Activated CD8-positive, alpha-beta memory T cell treated with anti-CD3 and anti-CD28 coated beads, Interleukin-2, amount 50 U/mL, for 1 hour (primary cell): ENCODE measurements at regions not wholly inside any gene's neighbourhood (a gene's known extent, or its start where the extent isn't known, plus 50 kb on each side); places are given as distances from the start of the nearest gene placed in this dataset.

Experiments
- DNase-seq: peaks from one replicate; pipeline ENCODE4 v3.0.0-alpha.2; 2020; ENCODE audit errors: extremely low read depth

DNA sequence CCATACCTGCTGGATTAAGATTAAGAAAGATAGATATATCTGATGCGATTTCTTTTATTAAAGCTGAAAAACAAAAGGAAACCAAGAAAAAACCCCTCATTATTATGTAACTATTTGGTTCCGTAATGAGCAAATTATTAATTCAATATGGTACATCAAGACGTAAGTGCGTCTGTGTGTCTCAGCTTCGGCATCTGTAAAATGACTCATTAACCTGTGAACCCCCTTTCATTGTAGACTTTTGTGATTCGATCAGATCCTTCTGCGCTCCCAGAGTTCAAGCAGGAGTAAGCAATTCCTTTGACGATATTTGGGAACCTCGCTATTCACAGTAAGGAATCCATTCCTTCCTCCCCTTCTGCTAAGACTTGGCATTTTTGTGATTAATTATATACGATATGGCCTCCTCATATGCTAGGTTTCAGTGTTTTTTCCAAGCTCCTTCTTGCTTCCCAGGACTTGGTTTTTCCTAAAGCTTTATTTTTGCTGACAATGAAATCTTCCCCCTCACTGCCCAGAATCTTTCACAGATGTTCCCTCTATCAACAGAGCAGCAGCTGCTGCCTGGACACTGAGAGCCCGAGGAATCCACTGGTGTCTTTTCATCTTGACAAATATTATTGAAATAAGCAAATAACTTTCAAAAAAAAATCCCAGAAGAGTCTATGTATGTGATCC, 171.7 kb upstream of the CELF2 start:
- DNase-seq, result no peak

DNA sequence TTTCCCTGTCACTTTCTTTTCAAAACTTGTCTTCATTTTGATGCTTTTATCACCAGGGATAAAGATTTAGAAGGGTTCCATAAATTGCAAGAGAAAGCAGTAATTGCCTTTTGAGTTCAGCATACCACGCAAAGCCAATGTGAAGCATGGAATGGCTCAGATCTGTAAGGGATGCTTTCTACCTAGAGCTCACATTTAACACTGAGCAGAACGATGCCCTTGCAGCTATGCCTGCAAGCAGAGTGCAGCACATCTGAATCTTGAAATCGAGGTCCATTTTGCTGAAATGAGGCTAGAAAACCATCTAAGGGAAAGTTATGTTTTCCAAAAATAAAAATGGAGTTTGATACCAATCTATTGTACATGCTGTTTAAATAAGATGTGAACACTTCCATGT, 171.2 kb upstream of the CELF2 start:
- DNase-seq, result no peak

DNA sequence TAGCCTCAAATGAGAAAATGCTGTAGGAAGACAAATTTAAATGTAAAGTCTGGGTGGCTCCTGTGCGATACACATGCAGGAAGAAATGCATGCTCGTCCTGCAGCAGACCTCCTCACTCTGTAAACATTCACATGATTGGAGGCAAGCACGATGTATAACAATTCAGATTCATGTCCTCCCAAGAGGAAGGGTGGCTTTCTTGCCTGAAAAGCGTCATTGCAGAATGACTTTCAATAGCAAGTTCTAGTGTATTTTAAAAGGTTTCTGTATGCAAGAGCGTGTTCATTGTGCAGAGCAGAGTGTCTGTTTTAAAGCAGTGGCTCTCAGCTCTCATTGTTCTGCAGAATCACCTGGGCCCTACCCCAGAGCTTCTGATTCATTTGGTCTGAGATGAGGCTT, 170.3 kb upstream of the CELF2 start:
- DNase-seq, result no peak

DNA sequence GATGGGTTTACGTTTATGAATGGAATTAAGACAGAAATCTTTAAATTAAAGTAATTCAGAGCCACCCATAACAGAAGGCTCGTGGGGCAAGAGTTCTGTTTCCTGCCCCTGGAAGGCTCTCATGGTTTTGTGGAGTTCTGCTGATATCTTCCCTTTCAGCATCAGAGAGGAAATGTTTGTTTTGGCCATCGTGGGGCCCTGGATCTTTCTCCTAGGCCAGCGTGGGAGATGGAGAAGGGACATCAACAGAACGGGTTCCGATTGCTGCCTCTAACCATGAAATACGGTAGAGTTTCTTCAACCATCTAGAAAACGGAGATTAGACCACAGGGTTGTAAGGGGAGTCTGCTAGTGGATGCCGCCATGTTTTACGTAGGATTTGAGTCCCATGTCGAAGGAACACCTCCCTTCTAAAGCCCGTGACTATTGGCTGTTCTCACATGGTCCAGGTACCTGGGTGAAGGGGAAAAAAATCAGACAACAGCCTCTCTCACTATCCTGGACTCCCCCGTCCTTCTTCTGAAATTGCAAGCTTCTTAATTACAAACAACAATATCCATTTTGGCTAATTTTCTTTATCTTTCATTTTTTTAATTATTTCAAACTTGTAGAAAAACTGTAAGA, 169.1 kb upstream of the CELF2 start:
- no peak for DNase-seq

DNA sequence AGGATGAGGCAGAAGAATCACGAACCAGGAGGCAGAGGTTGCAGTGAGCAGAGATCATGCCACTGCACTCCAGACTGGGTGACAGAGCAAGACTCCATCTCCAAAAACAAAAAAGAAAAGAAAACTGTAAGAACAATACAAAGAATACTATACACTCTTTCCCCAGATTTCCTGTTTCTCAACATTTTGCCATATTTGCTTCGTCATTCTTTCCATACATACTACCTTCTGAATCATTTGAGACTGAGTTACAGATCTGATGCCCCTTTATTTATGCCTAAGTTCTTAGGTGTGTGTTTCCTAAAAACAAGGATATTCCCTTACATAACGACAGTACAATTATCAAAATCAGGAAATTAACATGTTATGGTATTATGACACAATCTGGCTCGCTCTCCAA, 168.4 kb upstream of the CELF2 start:
- DNase-seq, result no peak

DNA sequence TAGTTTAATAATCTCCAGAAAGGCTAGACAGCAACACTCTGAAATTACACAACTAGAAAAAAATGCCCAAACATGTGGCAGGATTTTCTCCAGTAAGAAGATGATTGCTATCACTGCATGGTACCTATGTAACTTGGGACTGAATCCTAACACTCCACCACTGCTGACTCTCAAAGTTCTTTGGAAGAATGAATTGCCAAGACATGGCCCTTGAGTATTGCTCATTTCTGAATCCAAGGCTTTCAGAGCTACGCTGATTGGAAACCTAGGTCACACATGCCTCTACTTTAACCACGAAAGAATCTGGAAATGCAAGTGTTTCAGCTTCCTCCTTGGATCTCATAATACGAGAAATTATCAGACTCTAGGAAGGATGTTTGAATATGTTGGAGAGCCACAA, 167.5 kb upstream of the CELF2 start:
- no peak for DNase-seq

DNA sequence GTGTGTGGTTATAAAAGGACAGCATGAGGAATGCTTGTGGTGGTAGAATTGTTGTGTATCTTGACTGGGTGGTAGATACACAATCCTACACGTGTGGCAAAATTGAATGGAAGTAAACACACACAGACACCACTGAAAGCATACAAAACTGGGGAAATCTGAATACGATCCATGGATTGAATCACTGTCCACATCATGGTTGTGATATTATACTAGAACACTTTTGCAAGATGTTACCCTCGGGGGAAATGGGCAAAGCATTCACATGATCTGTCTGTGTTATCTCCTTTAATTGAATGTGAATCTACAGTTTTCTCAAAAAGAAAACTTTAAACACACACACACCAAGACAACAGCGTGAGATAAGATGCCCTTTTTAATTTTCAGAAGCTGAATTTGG, 165.2 kb upstream of the CELF2 start:
- DNase-seq, result no peak

DNA sequence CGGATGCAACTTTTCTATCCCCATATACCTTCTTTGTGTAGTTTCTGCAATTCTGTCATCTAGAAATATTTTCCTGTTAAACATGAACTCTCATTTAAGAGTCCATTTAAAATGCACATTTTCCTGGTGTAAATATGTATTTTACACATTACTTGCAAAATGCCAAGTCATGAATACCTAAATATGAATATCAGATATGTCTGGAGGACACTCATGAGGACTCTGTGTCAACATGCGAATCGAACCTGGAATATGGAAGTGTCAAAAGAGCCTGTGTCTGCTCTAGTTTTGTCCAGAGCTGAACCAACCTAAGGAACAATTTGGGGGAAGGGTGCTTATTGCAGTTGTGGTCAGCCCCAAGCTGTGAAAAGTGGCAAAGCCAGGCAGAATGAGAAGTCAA, 163.7 kb upstream of the CELF2 start:
- no peak for DNase-seq

DNA sequence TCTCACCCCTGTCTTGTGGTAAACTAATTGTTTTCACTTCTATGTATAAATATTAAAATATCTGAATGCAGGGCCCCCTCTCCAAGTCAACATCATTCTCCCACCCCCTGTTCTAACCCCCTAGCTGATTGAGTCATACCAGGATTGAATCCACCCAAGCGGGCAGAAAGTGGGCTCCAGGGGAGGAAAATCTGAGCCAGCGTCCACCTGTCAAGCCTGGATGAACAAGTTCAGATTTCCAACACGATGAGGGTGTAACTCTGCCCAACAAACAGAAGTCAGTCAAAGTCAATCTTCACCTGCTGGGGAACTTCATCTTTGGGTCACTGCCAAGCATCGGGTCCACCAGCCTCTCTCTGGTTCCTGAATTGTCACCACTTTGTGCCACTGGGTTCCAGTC, 162.9 kb upstream of the CELF2 start:
- no peak for DNase-seq

DNA sequence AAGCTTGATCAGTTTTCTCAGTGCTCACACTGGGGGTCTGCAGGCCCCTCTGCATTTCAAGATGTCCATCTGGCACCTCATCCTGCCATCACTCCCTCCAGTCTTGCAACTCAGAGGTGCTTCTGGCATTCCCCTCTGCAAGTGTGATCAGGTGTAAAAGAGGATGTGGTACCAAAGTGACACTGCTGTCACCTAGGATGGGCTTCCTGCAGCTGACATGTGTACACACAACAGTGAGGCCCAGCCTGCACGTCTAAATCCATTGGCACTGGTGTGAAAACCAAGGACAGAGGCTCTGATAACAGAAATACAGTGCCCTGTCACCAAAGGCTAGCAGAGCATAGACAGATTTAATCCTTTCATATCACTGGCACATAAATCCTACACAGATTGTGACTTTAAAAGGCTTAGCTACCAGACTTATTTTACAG, 162.5 kb upstream of the CELF2 start:
- no peak for DNase-seq

DNA sequence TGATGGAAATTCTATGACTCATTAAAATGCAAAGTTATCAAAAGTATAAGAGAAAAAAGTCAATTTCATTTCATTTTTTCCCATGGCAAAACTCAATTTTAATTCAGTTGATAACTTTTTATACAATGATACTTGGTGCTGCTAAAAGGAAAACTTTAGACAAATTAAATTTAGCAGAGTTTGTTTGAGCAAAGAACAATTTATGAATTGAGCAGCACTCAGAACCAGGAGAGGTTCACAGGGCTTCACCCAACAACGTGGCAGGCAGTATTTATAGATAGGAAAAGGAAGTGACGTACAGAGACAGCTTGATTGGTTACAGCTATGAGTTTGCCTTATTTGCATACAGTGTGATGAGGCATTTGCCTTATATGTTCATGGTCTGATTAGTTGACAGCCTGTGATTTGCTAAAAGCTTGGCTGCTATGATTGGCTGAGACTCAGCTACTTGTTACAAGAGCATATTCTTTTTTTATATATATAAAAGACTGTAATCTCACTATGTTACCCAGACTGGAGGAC, 157.2 kb upstream of the CELF2 start:
- no peak for DNase-seq

DNA sequence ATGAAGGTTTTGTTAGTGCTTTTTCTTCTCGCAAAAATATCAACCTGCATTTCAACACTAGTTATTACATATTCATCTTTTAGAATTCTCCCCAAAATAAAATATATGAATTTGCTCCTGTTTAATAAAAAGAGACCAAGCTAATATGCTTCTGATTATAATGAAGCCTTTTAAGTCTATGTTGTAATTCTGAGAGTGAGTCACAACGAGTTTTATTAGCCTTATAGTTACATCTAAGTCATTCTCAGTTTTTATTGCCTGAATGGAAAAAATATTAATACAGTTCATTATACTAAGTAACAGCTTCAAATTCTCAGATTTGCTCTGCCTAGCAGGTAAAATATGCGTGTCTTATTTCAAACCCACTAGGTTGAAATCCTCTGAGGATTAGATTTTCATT, 152.4 kb upstream of the CELF2 start:
- DNase-seq, result no peak

DNA sequence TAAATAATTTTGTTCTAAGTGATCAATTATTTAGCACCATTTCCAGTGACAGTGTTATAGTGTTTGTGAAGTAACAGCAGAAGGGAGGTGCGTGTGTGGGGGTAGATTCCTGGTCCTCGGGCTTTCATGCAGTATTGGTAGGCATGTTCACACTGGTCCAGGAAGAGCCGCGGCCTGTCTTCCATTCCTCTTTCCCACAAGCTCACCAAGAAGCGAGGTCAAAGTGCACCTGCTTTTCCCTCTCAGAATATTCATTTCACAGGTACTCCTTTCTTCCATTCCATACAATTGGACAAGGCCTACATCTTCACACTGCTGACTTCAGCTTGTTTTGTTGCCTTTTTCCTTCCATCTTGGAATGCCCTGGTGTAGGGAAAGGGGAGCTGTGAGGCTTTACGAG, 151.8 kb upstream of the CELF2 start:
- no peak for DNase-seq

DNA sequence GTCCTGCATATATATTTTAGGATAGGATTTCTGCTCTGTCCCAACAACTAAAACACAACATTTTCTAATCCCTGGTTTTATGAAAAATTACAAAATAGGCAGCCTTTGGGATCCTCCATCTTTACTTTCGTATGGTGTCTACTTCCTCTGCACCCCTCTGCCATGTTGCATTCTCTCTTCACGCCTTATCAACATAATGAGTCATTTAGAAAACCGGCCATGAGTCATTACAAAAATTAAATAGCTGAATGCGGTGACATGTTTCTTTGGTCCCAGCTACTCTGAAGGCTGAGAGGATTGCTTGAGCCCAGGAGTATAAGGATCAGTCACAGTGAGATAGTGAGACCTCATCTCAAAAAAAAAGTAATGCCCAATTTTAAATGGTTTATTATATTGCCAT, 148.1 kb upstream of the CELF2 start:
- DNase-seq, result no peak

DNA sequence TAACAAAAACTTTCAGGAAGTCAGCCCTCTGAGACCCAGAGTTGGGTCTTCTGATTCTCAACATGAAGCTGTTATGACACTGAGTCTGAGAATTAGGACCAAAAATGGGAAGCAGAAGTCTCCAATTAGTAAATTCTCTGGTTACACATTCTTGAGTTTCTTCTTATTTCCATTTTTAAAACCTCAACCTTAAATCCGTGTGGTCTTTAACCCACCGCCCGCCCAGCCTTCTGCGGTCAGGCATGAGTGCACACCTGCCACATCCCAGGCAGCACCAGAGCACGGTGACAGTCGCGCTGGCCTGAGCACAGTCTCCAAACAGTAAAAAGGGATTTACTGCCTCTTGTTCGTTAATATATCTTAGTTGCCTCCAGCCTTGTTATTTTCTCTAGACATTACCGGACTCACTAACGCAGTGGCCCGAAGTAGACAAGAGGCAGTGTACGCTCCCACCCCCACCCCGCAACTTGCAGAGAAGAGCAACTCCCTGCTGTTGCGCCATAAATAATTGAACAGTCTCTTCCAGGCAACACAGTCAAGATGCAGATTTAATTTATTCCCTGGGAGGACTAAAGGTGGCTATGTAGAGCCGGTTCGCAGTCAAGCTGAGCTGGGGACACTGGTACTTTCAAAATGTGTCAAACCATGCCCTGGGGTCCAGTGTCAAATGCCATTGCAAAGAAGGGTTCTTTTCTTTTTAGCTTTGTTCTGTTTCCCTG, 147.0 kb upstream of the CELF2 start:
- DNase-seq, result no peak

DNA sequence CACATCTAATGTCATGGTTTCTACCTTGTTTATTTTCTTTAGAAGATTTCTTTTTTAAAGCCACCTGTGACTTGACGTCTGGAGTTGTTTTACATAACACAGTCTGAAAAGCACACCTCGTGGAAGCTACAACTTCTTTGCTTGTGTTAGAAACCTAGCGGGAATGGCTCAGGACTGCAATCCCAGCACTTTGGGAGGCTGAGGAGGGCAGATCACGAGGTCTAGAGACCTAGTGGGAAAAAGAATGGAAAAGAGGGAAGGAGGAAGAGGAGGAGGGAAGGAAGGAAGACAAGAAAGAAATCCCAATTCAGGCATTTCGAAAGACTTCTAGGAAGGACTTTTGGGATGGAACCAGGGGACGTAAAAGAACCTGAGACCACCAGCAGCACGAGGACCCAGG, 146.3 kb upstream of the CELF2 start:
- DNase-seq, result no peak

DNA sequence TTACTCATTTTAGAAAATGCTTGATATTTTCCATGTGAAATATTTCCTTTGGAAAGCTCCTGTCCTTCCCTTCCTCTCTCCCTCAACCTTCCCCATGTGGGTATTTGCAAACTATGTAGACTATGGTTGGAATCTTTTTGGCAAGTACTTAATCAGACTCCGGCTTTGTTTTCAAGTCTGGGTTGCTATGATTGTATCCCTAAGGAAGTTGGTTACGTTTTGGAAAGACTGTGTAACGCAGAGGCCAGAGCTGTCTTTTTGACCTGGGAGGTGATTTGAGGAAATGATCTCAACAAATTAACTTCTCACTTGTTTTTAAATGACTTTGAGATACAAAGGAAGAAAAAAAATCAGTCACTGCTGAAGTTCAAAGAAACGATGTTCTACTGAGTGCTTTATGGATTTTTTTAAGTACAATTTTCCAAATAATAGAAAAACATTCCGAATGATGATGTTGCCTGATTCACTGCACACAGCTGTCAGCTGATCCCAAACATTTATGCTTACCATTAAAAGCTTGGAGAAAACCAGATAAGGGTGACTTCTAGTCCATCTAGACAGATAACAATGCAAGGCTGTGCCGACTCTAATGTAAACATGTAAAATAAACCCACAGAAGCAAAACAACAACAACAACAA, 145.5 kb upstream of the CELF2 start:
- DNase-seq, result no peak

DNA sequence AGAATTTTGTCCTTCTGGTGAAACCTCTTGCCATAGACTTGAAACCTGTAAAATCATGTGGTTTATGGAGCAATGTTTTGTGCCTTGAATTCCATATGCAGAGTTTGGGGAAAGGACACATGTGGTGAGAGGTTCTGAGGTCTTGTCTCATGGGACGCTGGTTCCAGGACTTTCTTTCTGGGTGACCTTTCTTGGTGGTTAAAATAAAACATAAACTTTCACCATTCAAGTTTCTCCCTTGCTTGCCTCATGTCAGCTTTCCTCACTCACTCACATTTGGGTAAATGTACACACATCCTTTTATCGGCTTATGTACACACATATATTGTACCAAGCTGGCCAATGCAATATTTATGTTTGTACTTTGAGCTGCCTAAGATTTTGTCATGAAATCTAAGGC, 144.9 kb upstream of the CELF2 start:
- no peak for DNase-seq

DNA sequence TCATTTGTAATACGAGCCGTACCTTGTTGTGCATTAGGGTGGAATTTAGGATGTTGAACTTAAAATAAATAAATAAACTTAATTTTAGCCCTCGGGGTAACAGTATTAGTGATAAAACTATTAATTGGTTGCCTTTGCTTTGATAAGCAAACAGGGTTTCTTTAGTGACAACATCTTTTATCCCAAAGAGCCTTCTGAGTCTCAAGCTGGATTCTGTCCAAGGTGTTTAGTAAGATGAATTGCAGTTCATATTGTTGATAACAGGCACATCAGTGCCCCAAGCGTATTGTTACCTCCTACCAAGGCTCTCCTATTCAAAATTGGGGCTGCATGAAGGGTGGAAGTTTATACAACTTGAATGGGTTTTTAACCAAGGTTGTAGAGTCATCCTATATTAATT, 144.4 kb upstream of the CELF2 start:
- no peak for DNase-seq

DNA sequence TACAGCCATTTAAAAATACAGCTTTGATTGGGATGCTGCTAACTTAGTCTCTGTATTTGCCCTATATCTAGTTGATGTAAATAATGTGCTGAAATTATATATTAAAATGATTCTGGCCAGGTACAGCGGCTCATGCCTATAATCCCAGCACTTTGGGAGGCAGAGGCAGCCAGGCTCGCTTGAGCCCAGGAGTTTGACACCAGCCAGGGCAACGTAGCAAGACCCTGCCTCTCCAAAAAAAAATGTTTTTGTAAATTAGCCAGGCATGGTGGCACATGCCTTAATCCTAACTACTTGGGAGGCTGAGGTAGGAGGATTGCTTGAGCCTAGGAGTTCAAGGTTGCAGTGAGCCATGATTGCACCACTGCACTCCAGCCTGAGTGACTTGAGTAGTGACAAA, 143.8 kb upstream of the CELF2 start:
- DNase-seq, result no peak

DNA sequence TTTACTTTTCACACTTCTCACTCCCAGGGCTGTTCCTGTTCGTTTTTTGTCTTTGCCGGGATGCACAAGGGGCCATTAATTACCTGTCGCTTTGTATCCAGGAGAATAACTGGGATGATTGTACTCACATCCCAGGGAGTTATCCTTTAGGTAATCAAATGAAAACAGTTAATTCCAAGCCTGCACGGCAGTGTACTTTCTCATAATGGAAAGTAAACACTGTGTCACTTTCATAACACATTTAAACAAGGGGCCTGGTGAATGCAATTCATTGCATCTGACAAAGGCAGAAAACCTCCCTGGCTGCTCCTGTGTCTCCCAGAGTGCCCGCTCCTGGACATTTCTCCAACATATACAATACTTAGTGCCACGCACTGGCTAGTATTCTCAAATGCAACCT, 138.7 kb upstream of the CELF2 start:
- DNase-seq, result no peak

DNA sequence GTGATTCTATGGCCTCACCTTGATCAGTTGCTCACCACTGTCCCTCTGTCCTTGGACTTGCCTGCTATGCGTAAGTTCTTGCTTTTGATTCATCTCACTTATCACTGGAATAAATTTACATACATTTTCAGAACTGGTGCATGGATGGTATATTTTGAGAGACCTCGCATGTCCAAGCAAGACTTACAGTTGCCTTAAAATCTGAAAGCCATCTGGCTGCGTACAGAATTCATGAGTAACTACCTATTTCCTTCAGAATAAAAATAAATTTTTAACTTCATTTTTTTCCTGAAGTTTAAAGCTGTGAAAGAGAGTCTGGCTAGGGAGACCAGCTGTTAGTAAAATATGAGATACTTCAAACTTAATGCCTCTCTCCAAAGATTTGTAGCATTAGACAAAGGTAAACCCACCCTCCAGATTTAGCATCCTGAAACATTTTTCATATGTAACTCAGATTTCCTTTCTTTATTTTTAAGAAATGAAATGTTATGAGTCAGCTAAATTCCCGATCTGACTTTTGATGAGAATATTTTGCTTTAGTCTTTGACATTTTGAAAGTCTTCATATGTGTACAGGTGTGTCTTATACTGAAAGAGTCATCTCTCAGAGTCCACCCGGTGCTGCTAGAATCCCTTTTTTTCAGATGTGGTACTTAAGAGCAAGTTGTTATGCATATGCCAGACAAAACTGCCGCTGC, 136.4 kb upstream of the CELF2 start:
- no peak for DNase-seq
